NCI-H748 (cell line): ENCODE measurements at regions not wholly inside any gene's neighbourhood (a gene's known extent, or its start where the extent isn't known, plus 50 kb on each side); places are given as distances from the start of the nearest gene placed in this dataset.

ENCODE experiments used
- DNase-seq: peaks from one replicate; lab custom pipeline; 2025; ENCODE audit not compliant: unreplicated experiment; lab: John Stamatoyannopoulos, UW

GRCh38 chr2:236689393-236689700 lies 119.7 kb downstream of the ACKR3 start:
- no peak for DNase-seq

- no peak for DNase-seq
Measured at GRCh38 chr2:236689981-236690380, 120.4 kb downstream of the ACKR3 start.

- DNase-seq, result no peak
Measured at GRCh38 chr2:236690726-236691125, 121.1 kb downstream of the ACKR3 start.

- DNase-seq, result no peak
Measured at GRCh38 chr2:236691799-236692167, 122.2 kb downstream of the ACKR3 start.

- DNase-seq, result no peak
Measured at GRCh38 chr2:236692937-236693336, 123.3 kb downstream of the ACKR3 start.

GRCh38 chr2:236693531-236693930 lies 123.9 kb downstream of the ACKR3 start:
- no peak for DNase-seq

- DNase-seq, result no peak
Measured at GRCh38 chr2:236694146-236694888, 124.7 kb downstream of the ACKR3 start.

GRCh38 chr2:236696834-236697233 lies 127.2 kb downstream of the ACKR3 start:
- DNase-seq, result no peak

GRCh38 chr2:236698016-236698627 lies 128.5 kb downstream of the ACKR3 start:
- no peak for DNase-seq

- DNase-seq, result no peak
Measured at GRCh38 chr2:236700703-236701102, 131.1 kb downstream of the ACKR3 start.

GRCh38 chr2:236702657-236703372 lies 133.2 kb downstream of the ACKR3 start:
- peak; percentile 43 for DNase-seq

- no peak for DNase-seq
Measured at GRCh38 chr2:236703373-236703709, 133.7 kb downstream of the ACKR3 start.

- DNase-seq, result no peak
Measured at GRCh38 chr2:236703906-236704305, 134.3 kb downstream of the ACKR3 start.

- no peak for DNase-seq
Measured at GRCh38 chr2:236704887-236705286, 135.3 kb downstream of the ACKR3 start.

GRCh38 chr2:236705295-236706105 lies 135.9 kb downstream of the ACKR3 start:
- no peak for DNase-seq

GRCh38 chr2:236706288-236706687 lies 136.7 kb downstream of the ACKR3 start:
- no peak for DNase-seq

GRCh38 chr2:236706803-236707202 lies 137.2 kb downstream of the ACKR3 start:
- no peak for DNase-seq

GRCh38 chr2:236711440-236711839 lies 141.8 kb downstream of the ACKR3 start:
- no peak for DNase-seq

GRCh38 chr2:236712304-236712703 lies 142.7 kb downstream of the ACKR3 start:
- DNase-seq, result no peak

GRCh38 chr2:236712961-236713673 lies 143.5 kb downstream of the ACKR3 start:
- no peak for DNase-seq

- no peak for DNase-seq
Measured at GRCh38 chr2:236714080-236714479, 144.5 kb downstream of the ACKR3 start.
